Mesothelial cell of epicardium (in vitro differentiated cells): ENCODE measurements at regions not wholly inside any gene's neighbourhood (a gene's known extent, or its start where the extent isn't known, plus 50 kb on each side); places are given as distances from the start of the nearest gene placed in this dataset.

Experiments
- DNase-seq, 2 experiments: peaks; one replicate each; pipeline ENCODE4 v3.0.0; 2021; ENCODE audit warnings: low spot score in 2 of 2; ENCODE audit not compliant: unreplicated experiment in 2 of 2
- H3K27ac Mint-ChIP-seq: 2 replicates; pipeline ENCODE4 v1.8.0; 2021; ENCODE audit warnings: mixed read lengths
- H3K27me3 Mint-ChIP-seq: 2 replicates; pipeline ENCODE4 v1.8.0; 2021; ENCODE audit warnings: low read depth, mixed read lengths
- H3K36me3 Mint-ChIP-seq: 2 replicates; pipeline ENCODE4 v1.8.0; 2021; ENCODE audit warnings: mixed read lengths
- H3K4me1 Mint-ChIP-seq: 2 replicates; pipeline ENCODE4 v1.8.0; 2021; ENCODE audit warnings: mixed read lengths
- H3K4me3 Mint-ChIP-seq: 2 replicates; pipeline ENCODE4 v1.8.0; 2021; ENCODE audit warnings: mild to moderate bottlenecking, moderate library complexity, mixed read lengths
- H3K9me3 Mint-ChIP-seq: 2 replicates; pipeline ENCODE4 v1.8.0; 2021; ENCODE audit warnings: mixed read lengths
- CTCF ChIP-seq: fragments of 200-600 bp; sonication (generic); IDR thresholded peaks from one replicate; pipeline ENCODE4 v1.5.0; 2021; ENCODE audit warnings: antibody characterized with exemption; ENCODE audit not compliant: unreplicated experiment

GRCh38 chr4:52472444-52472843 is 186.7 kb downstream of the USP46 start:
- Mint-ChIP-seq H3K4me1 (no peaks in the 10 kb centered on the region), H3K36me3 (no peaks in the 10 kb centered on the region), H3K27ac (no peak overlapping the region), H3K9me3 (peaks cover 4% of the 10 kb centered on the region), H3K27me3 (peaks cover 24% of the 10 kb centered on the region), H3K4me3 (no peak overlapping the region)
- TF ChIP-seq CTCF = no peak
- DNase-seq = no peak

- Mint-ChIP-seq H3K9me3 (peaks cover 3% of the 10 kb centered on the region), H3K36me3 (no peaks in the 10 kb centered on the region), H3K4me1 (no peaks in the 10 kb centered on the region), H3K27me3 (peaks cover 5% of the 10 kb centered on the region), H3K4me3 (no peak overlapping the region), H3K27ac (no peak overlapping the region)
- no peak for TF ChIP-seq CTCF
- no peak for DNase-seq
Measured at GRCh38 chr4:52477191-52477780, 181.8 kb downstream of the USP46 start.

- Mint-ChIP-seq H3K4me1 (no peaks in the 10 kb centered on the region), H3K4me3 (no peak overlapping the region), H3K36me3 (no peaks in the 10 kb centered on the region), H3K27ac (no peak overlapping the region), H3K9me3 (peaks cover 3% of the 10 kb centered on the region), H3K27me3 (no peaks in the 10 kb centered on the region)
- no peak for DNase-seq
- no peak for TF ChIP-seq CTCF
Measured at GRCh38 chr4:52483186-52483890, 175.8 kb downstream of the USP46 start.

GRCh38 chr4:52507774-52508173 is 151.3 kb downstream of the USP46 start:
- Mint-ChIP-seq H3K27me3 (peaks cover 16% of the 10 kb centered on the region), H3K9me3 (peaks cover 6% of the 10 kb centered on the region), H3K4me3 (no peak overlapping the region), H3K27ac (no peak overlapping the region), H3K36me3 (no peaks in the 10 kb centered on the region), H3K4me1 (no peaks in the 10 kb centered on the region)
- DNase-seq = no peak
- TF ChIP-seq CTCF = no peak

GRCh38 chr4:52510939-52511565 is 148.0 kb downstream of the USP46 start:
- no peak for TF ChIP-seq CTCF
- H3K27me3 Mint-ChIP-seq = peaks cover 7% of the 10 kb centered on the region
- no peaks in the 10 kb centered on the region for H3K36me3 Mint-ChIP-seq
- H3K27ac Mint-ChIP-seq = no peak overlapping the region
- DNase-seq = no peak
- no peak overlapping the region for H3K4me3 Mint-ChIP-seq
- H3K9me3 Mint-ChIP-seq = peaks cover 11% of the 10 kb centered on the region
- no peaks in the 10 kb centered on the region for H3K4me1 Mint-ChIP-seq
